Natural killer cell (primary cell): ENCODE measurements at regions not wholly inside any gene's neighbourhood (a gene's known extent, or its start where the extent isn't known, plus 50 kb on each side); places are given as distances from the start of the nearest gene placed in this dataset.

ENCODE experiments used
- ATAC-seq, 3 donors: fragments of 150-1000 bp in 2 of 3; fragments of 200-7000 bp in 1 of 3; cut with Tn5 transposase; 1 replicate in 1 of 3; 2 replicates in 2 of 3; pipeline ENCODE4 v1.10.0; 2021; ENCODE audit warnings: mild to moderate bottlenecking in 2 of 3, moderate library complexity in 2 of 3
- DNase-seq, 2 donors: peaks; one replicate each; pipeline versions ENCODE4 v3.0.0 to v3.0.0-alpha.2; 2013 to 2021; ENCODE audit warnings: mixed read lengths in 1 of 2
- H3K27ac ChIP-seq: one replicate; pipeline ENCODE4 v1.5.1; 2013; ENCODE audit warnings: mild to moderate bottlenecking, low read length
- H3K27me3 ChIP-seq: one replicate; pipeline ENCODE4 v1.6.1; 2013; ENCODE audit warnings: low read length; ENCODE audit not compliant: control insufficient read depth, insufficient read depth
- H3K36me3 ChIP-seq: one replicate; pipeline ENCODE4 v1.6.1; 2013; ENCODE audit warnings: low read length; ENCODE audit not compliant: control insufficient read depth, insufficient read depth
- H3K4me1 ChIP-seq: one replicate; pipeline ENCODE4 v1.6.1; 2013; ENCODE audit warnings: low read length; ENCODE audit not compliant: control insufficient read depth, insufficient read depth
- H3K4me3 ChIP-seq: one replicate; pipeline ENCODE4 v1.5.1; 2013; ENCODE audit warnings: low read length
- H3K9me3 ChIP-seq: one replicate; pipeline ENCODE4 v1.6.1; 2013; ENCODE audit warnings: low read length; ENCODE audit not compliant: control insufficient read depth, insufficient read depth
- H3K27ac Mint-ChIP-seq, 2 donors: one replicate each; pipeline ENCODE4 v1.8.0; 2022; ENCODE audit warnings: mild to moderate bottlenecking in 2 of 2, mixed read lengths in 2 of 2, moderate library complexity in 1 of 2
- H3K27me3 Mint-ChIP-seq, 2 donors: one replicate each; pipeline ENCODE4 v1.8.0; 2022; ENCODE audit warnings: low read depth in 2 of 2, mixed read lengths in 2 of 2
- H3K36me3 Mint-ChIP-seq: one replicate; pipeline ENCODE4 v1.8.0; 2022; ENCODE audit warnings: mixed read lengths
- H3K4me1 Mint-ChIP-seq, 2 donors: one replicate each; pipeline ENCODE4 v1.8.0; 2022; ENCODE audit warnings: mixed read lengths in 2 of 2
- H3K4me3 Mint-ChIP-seq: one replicate; pipeline ENCODE4 v1.8.0; 2022; ENCODE audit warnings: mild to moderate bottlenecking, moderate library complexity, mixed read lengths
- H3K9me3 Mint-ChIP-seq, 2 donors: one replicate each; pipeline ENCODE4 v1.8.0; 2022; ENCODE audit warnings: mixed read lengths in 2 of 2
- WGBS: methylation state at CpG from one replicate; pipeline ENCODE4 v1.1.7; 2013; ENCODE audit warnings: missing lambda C conversion rate; ENCODE audit not compliant: insufficient coverage; 5-methylcytosine and 5-hydroxymethylcytosine counted together
- intact Hi-C: fragments of 100-400 bp; cut with micrococcal nuclease; formaldehyde crosslinking; loops from one replicate; pipeline ENCODE4 v1.14.2; 2022
- TF ChIP-seq, protein P1 (sequence below): fragments of 200-600 bp; IDR thresholded peaks from one replicate; pipeline ENCODE4 v1.8.0; 2022; ENCODE audit warnings: antibody characterized with exemption

DNA sequence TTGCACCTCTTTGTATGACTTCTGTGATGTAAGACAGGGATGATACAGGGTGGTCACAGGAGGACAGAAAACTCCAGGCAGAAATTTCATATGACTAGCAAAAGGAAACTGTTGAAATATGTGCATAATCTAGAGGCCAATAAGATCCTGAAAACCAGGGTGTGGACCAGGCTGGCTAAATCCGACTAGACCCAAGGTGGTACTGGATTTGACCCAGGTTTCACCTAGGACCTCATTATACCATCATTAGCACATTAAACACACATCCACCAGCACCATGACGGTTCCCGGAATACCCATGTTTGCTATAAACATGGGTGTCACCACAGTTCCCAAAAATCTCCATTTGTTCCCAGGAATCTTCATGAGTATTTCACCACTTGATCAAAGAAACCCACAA, 517.1 kb downstream of the ZNF608 start:
- Histone ChIP-seq H3K4me1 (no peaks in the 10 kb centered on the region), H3K9me3 (no peaks in the 10 kb centered on the region), H3K36me3 (no peaks in the 10 kb centered on the region), H3K4me3 (no peak overlapping the region), H3K27me3 (no peaks in the 10 kb centered on the region), H3K27ac (no peak overlapping the region)
- no peak overlapping the region for H3K4me3 Mint-ChIP-seq
- H3K27ac Mint-ChIP-seq: no peak overlapping the region
- 94% methylated on average over 3 of the region's 3 CpGs for WGBS
- no peaks in the 10 kb centered on the region for H3K4me1 Mint-ChIP-seq
- no peaks in the 10 kb centered on the region for H3K36me3 Mint-ChIP-seq
- TF ChIP-seq, protein P1, sequence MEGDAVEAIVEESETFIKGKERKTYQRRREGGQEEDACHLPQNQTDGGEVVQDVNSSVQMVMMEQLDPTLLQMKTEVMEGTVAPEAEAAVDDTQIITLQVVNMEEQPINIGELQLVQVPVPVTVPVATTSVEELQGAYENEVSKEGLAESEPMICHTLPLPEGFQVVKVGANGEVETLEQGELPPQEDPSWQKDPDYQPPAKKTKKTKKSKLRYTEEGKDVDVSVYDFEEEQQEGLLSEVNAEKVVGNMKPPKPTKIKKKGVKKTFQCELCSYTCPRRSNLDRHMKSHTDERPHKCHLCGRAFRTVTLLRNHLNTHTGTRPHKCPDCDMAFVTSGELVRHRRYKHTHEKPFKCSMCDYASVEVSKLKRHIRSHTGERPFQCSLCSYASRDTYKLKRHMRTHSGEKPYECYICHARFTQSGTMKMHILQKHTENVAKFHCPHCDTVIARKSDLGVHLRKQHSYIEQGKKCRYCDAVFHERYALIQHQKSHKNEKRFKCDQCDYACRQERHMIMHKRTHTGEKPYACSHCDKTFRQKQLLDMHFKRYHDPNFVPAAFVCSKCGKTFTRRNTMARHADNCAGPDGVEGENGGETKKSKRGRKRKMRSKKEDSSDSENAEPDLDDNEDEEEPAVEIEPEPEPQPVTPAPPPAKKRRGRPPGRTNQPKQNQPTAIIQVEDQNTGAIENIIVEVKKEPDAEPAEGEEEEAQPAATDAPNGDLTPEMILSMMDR: no peak
- H3K27me3 Mint-ChIP-seq: no peaks in the 10 kb centered on the region
- DNase-seq (no peak), ATAC-seq (no peak)
- intact Hi-C loops: no loop called here
- peaks cover 7 to 15% of the 10 kb centered on the region in 2 donors for H3K9me3 Mint-ChIP-seq

DNA sequence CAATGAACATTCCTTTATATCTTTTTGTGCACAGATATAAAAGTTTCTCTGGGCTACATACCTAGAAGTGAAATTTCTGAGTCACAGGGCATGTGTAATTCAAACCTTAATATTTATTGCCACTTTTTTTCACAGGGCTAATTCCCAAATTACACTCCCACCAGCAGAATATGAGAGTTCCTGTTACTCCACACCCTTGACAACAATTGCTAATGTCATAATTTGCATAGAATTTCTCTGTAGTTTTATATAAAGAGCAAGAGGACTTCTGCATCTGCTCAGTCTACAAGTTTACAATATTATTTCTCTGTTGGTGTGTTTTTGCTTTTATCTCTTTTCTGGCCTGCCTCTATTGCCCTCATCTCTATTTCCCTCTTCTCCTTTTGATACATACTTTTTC, 518.5 kb downstream of the ZNF608 start:
- no peak overlapping the region for H3K27ac Mint-ChIP-seq
- Histone ChIP-seq H3K27ac (no peak overlapping the region), H3K36me3 (no peaks in the 10 kb centered on the region), H3K27me3 (no peaks in the 10 kb centered on the region), H3K4me1 (no peaks in the 10 kb centered on the region), H3K4me3 (no peak overlapping the region), H3K9me3 (no peaks in the 10 kb centered on the region)
- H3K36me3 Mint-ChIP-seq: no peaks in the 10 kb centered on the region
- TF ChIP-seq, protein P1: no peak
- H3K4me1 Mint-ChIP-seq: no peaks in the 10 kb centered on the region
- H3K27me3 Mint-ChIP-seq: no peaks in the 10 kb centered on the region
- ATAC-seq: no peak
- peaks cover 7 to 11% of the 10 kb centered on the region in 2 donors for H3K9me3 Mint-ChIP-seq
- intact Hi-C loops: no loop called here
- DNase-seq: no peak
- no peak overlapping the region for H3K4me3 Mint-ChIP-seq

DNA sequence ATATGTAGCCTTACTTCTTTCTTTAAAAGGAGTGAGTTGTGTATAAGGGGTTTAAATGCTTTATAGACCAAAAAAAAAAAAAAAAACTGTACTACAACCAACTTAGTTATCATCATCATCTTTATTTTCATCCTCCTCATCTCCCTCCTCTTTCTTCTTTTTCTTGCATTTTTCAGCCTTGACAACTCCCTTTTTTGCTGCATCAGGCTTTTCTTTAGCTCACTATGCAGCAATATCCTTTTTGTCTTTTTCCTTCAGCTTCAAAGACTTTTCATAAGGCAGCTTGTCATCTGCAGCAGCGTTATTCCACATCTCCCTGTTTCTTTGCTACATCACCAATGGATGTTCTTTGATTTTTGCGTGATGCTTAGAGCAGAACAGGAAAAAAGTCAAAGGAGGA, 526.0 kb downstream of the ZNF608 start:
- Histone ChIP-seq H3K27me3 (no peaks in the 10 kb centered on the region), H3K9me3 (no peaks in the 10 kb centered on the region), H3K4me1 (no peaks in the 10 kb centered on the region), H3K27ac (no peak overlapping the region), H3K36me3 (no peaks in the 10 kb centered on the region), H3K4me3 (no peak overlapping the region)
- Mint-ChIP-seq H3K9me3 (peaks cover 7 to 8% of the 10 kb centered on the region in 2 donors), H3K27ac (no peak overlapping the region), H3K36me3 (no peaks in the 10 kb centered on the region), H3K4me3 (no peak overlapping the region), H3K27me3 (no peaks in the 10 kb centered on the region), H3K4me1 (no peaks in the 10 kb centered on the region)
- intact Hi-C loops: no loop called here
- DNase-seq (no peak), ATAC-seq (no peak)
- TF ChIP-seq, protein P1: no peak
- WGBS: 89% methylated on average over 2 of the region's 2 CpGs

DNA sequence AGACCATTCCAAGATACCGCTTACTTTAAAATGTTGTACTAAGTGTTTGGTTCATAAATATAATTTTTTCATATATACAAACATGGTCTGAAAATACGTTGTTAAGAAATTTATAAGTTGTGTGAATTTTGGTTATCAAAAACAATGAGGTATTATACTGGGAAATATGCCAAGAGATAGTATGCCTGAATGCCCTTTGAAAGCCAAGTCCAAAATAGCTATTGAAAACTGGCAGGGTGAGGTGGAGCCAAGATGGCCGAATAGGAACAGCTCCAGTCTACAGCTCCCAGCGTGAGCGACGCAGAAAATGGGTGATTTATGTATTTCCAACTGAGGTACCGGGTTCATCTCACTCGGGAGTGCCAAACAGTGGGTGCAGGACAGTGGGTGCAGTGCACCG, 533.5 kb downstream of the ZNF608 start:
- Histone ChIP-seq H3K4me1 (no peaks in the 10 kb centered on the region), H3K9me3 (no peaks in the 10 kb centered on the region), H3K27ac (no peak overlapping the region), H3K27me3 (no peaks in the 10 kb centered on the region), H3K36me3 (no peaks in the 10 kb centered on the region), H3K4me3 (no peak overlapping the region)
- TF ChIP-seq, protein P1: no peak
- no peaks in the 10 kb centered on the region for H3K36me3 Mint-ChIP-seq
- no peak for ATAC-seq
- H3K4me3 Mint-ChIP-seq: no peak overlapping the region
- no peak for DNase-seq
- no peak overlapping the region for H3K27ac Mint-ChIP-seq
- no peaks in the 10 kb centered on the region for H3K4me1 Mint-ChIP-seq
- intact Hi-C loops: no loop called here
- 97% methylated on average over 8 of the region's 9 CpGs for WGBS
- no peaks in the 10 kb centered on the region for H3K27me3 Mint-ChIP-seq
- H3K9me3 Mint-ChIP-seq: peaks cover 5 to 13% of the 10 kb centered on the region in 2 donors
